Hypothalamus (tissue), 51 donors: ENCODE measurements at regions not wholly inside any gene's neighbourhood (a gene's known extent, or its start where the extent isn't known, plus 50 kb on each side); places are given as distances from the start of the nearest gene placed in this dataset.
"Not testable (repeated sequence)": the region's sequence is repeated elsewhere in the genome, so short reads cannot be mapped to it uniquely, and the experiment has no call there.

Source experiments
- DNase-seq, 51 donors: peaks; one replicate each; lab custom pipeline; 2025; lab: John Stamatoyannopoulos, UW

GRCh38 chr18:33820517-33821371 lies 242.7 kb downstream of the ASXL3 start:
- no peak for DNase-seq

GRCh38 chr18:33819692-33820343 lies 241.8 kb downstream of the ASXL3 start:
- not testable (repeated sequence) for DNase-seq

- no peak for DNase-seq
These were observed 240.1 kb downstream of the ASXL3 start for GRCh38 chr18:33818145-33818544.

- no peak for DNase-seq
These were observed 239.1 kb downstream of the ASXL3 start for GRCh38 chr18:33817096-33817495.

- no peak for DNase-seq
These were observed 236.5 kb downstream of the ASXL3 start for GRCh38 chr18:33814546-33814945.

- DNase-seq, result no peak
These were observed 234.2 kb downstream of the ASXL3 start for GRCh38 chr18:33812186-33812585.

GRCh38 chr18:33805592-33805991 lies 227.6 kb downstream of the ASXL3 start:
- no peak for DNase-seq

- no peak for DNase-seq
These were observed 226.2 kb downstream of the ASXL3 start for GRCh38 chr18:33804258-33804657.

- no peak for DNase-seq
These were observed 225.6 kb downstream of the ASXL3 start for GRCh38 chr18:33803636-33804035.

GRCh38 chr18:33802955-33803354 lies 224.9 kb downstream of the ASXL3 start:
- DNase-seq, result no peak
